CD4-positive, alpha-beta T cell treated with Interferon alpha-2 for 1 hour (primary cell): ENCODE measurements at regions not wholly inside any gene's neighbourhood (a gene's known extent, or its start where the extent isn't known, plus 50 kb on each side); places are given as distances from the start of the nearest gene placed in this dataset.
A peak's percentile ranks its signal among the peaks of the same experiment; 100 is the strongest.
"Not testable (repeated sequence)": the region's sequence is repeated elsewhere in the genome, so short reads cannot be mapped to it uniquely, and the experiment has no call there.

Experiments used
- DNase-seq, 2 donors: peaks; one replicate each; pipeline ENCODE4 v3.0.0-alpha.2; 2020 to 2022

- peak in 1 of 2 donors; percentile 40 for DNase-seq
These were observed 163.0 kb upstream of the PPP1R3A start for GRCh38 chr7:114081606-114082425.

GRCh38 chr7:114077158-114077524 lies 158.3 kb upstream of the PPP1R3A start:
- DNase-seq = not testable (repeated sequence)

- DNase-seq = not testable (repeated sequence)
These were observed 157.8 kb upstream of the PPP1R3A start for GRCh38 chr7:114076392-114077157.

- no peak for DNase-seq
These were observed 154.9 kb upstream of the PPP1R3A start for GRCh38 chr7:114073701-114074100.

- no peak for DNase-seq
These were observed 151.4 kb upstream of the PPP1R3A start for GRCh38 chr7:114070246-114070645.

GRCh38 chr7:114062810-114063209 lies 144.0 kb upstream of the PPP1R3A start:
- DNase-seq = no peak

- DNase-seq = no peak
These were observed 133.1 kb upstream of the PPP1R3A start for GRCh38 chr7:114051871-114052331.

- DNase-seq = no peak
These were observed 131.8 kb upstream of the PPP1R3A start for GRCh38 chr7:114050571-114050970.

- DNase-seq = peak in 1 of 2 donors; percentile 42
These were observed 129.8 kb upstream of the PPP1R3A start for GRCh38 chr7:114048386-114049235.

GRCh38 chr7:114047889-114048288 lies 129.1 kb upstream of the PPP1R3A start:
- DNase-seq = peak in 1 of 2 donors; percentile 38

- no peak for DNase-seq
These were observed 114.7 kb upstream of the PPP1R3A start for GRCh38 chr7:114033475-114033874.

- peak in 1 of 2 donors; percentile 72 for DNase-seq
These were observed 107.8 kb upstream of the PPP1R3A start for GRCh38 chr7:114026486-114027089.

- no peak for DNase-seq
These were observed 102.3 kb upstream of the PPP1R3A start for GRCh38 chr7:114021135-114021534.

GRCh38 chr7:114008696-114009095 lies 89.9 kb upstream of the PPP1R3A start:
- no peak for DNase-seq

GRCh38 chr7:114007386-114007785 lies 88.6 kb upstream of the PPP1R3A start:
- no peak for DNase-seq

GRCh38 chr7:113998934-113999333 lies 80.1 kb upstream of the PPP1R3A start:
- no peak for DNase-seq

GRCh38 chr7:113996405-113996804 lies 77.6 kb upstream of the PPP1R3A start:
- no peak for DNase-seq

GRCh38 chr7:113986216-113986615 lies 67.4 kb upstream of the PPP1R3A start:
- DNase-seq = no peak

GRCh38 chr7:113976508-113976907 lies 57.7 kb upstream of the PPP1R3A start:
- no peak for DNase-seq

GRCh38 chr7:113968713-113969112 lies 49.9 kb upstream of the PPP1R3A start:
- DNase-seq = no peak
